DOHH2 (cell line): ENCODE measurements at regions not wholly inside any gene's neighbourhood (a gene's known extent, or its start where the extent isn't known, plus 50 kb on each side); places are given as distances from the start of the nearest gene placed in this dataset.

Experiments used
- H3F3A ChIP-seq: fragments of 200-600 bp; sonication (generic), shearing (Covaris generic); 2 replicates; pipeline ENCODE4 v1.6.0; 2016; ENCODE audit warnings: antibody characterized with exemption, mild to moderate bottlenecking; ENCODE audit not compliant: control insufficient read depth, insufficient read depth
- H3K27ac ChIP-seq: fragments of 200-600 bp; sonication (generic); 2 replicates; pipeline ENCODE4 v1.5.1; 2014; ENCODE audit warnings: low read depth, mild to moderate bottlenecking, low read length, moderate library complexity
- H3K27me3 ChIP-seq: fragments of 200-600 bp; sonication (generic); 2 replicates; pipeline ENCODE4 v1.6.1; 2014; ENCODE audit warnings: mild to moderate bottlenecking, low read length, mixed read lengths; ENCODE audit not compliant: control insufficient read depth
- H3K36me3 ChIP-seq: fragments of 200-600 bp; sonication (generic); 2 replicates; pipeline ENCODE4 v1.6.1; 2014; ENCODE audit warnings: mild to moderate bottlenecking, low read length, moderate library complexity, mixed read lengths; ENCODE audit not compliant: control insufficient read depth
- H3K4me1 ChIP-seq: fragments of 200-600 bp; sonication (generic); 2 replicates; pipeline ENCODE4 v1.6.1; 2014; ENCODE audit warnings: mild to moderate bottlenecking, low read length, mixed read lengths; ENCODE audit not compliant: control insufficient read depth
- H3K4me2 ChIP-seq: fragments of 200-600 bp; sonication (generic); 2 replicates; pipeline ENCODE4 v1.6.0; 2014; ENCODE audit warnings: mild to moderate bottlenecking, low read length, moderate library complexity
- H3K4me3 ChIP-seq: fragments of 200-600 bp; sonication (generic); 2 replicates; pipeline ENCODE4 v1.5.1; 2014; ENCODE audit warnings: mild to moderate bottlenecking, low read length, mixed read lengths
- H3K79me2 ChIP-seq: fragments of 200-600 bp; sonication (generic); 2 replicates; pipeline ENCODE4 v1.6.1; 2014; ENCODE audit warnings: mild to moderate bottlenecking, low read length, mixed read lengths; ENCODE audit not compliant: control insufficient read depth
- H3K9me2 ChIP-seq: fragments of 200-600 bp; sonication (generic); replicated peaks from 2 replicates; pipeline ENCODE4 v1.6.1; 2014; ENCODE audit warnings: mild to moderate bottlenecking, low read length, mixed read lengths; ENCODE audit not compliant: control insufficient read depth
- H3K9me3 ChIP-seq: fragments of 200-600 bp; sonication (generic); 2 replicates; pipeline ENCODE4 v1.6.1; 2014; ENCODE audit warnings: antibody characterized with exemption, low read length, mixed read lengths; ENCODE audit not compliant: control insufficient read depth, insufficient read depth
- H4K20me1 ChIP-seq: fragments of 200-600 bp; sonication (generic); 2 replicates; pipeline ENCODE4 v1.6.0; 2014; ENCODE audit warnings: low read depth, mild to moderate bottlenecking, antibody characterized with exemption, low read length, moderate library complexity; ENCODE audit not compliant: control insufficient read depth, insufficient read depth
- EZH2phosphoT487 ChIP-seq: fragments of 200-600 bp; sonication (generic); IDR thresholded peaks from 2 replicates; pipeline ENCODE4 v1.6.1; 2017; ENCODE audit warnings: borderline replicate concordance, mild to moderate bottlenecking, antibody characterized with exemption, low read length, moderate library complexity, mixed read lengths
- TF ChIP-seq, protein P1 (sequence below): fragments of 200-600 bp; sonication (generic); IDR thresholded peaks from one replicate; pipeline ENCODE4 v1.5.1; 2014; ENCODE audit warnings: antibody characterized with exemption, mild to moderate bottlenecking, low read depth, low read length; ENCODE audit not compliant: poor library complexity, severe bottlenecking

DNA sequence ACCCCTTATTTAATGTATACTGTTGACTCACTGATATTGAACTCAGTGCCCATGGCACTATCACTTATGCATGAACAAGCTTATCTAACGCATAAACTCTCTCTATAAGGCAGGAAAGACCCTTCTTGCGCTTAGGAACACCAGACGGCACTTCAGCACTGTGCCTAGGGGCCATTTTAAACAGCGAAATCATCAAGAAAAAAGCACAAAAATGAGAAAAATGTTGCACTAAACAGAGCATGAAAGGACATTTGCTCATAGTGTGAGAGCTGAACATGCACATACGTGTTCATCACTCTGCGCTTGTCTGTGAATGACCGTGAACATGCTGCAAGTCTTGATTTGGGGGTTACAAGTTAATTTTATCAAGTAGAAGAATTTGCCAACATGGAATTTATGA lies 109.6 kb downstream of the WDR11 start:
- Histone ChIP-seq H3K4me3 (no peak overlapping the region), H3K27ac (no peak overlapping the region), H3F3A (no peaks in the 10 kb centered on the region), H3K27me3 (no peaks in the 10 kb centered on the region), H3K9me3 (no peaks in the 10 kb centered on the region), H3K9me2 (no peaks in the 10 kb centered on the region), H3K4me2 (no peak overlapping the region), H3K4me1 (no peaks in the 10 kb centered on the region), H3K36me3 (no peaks in the 10 kb centered on the region), H3K79me2 (no peaks in the 10 kb centered on the region), H4K20me1 (no peaks in the 10 kb centered on the region)
- TF ChIP-seq EZH2phosphoT487: no peak
- TF ChIP-seq, protein P1, sequence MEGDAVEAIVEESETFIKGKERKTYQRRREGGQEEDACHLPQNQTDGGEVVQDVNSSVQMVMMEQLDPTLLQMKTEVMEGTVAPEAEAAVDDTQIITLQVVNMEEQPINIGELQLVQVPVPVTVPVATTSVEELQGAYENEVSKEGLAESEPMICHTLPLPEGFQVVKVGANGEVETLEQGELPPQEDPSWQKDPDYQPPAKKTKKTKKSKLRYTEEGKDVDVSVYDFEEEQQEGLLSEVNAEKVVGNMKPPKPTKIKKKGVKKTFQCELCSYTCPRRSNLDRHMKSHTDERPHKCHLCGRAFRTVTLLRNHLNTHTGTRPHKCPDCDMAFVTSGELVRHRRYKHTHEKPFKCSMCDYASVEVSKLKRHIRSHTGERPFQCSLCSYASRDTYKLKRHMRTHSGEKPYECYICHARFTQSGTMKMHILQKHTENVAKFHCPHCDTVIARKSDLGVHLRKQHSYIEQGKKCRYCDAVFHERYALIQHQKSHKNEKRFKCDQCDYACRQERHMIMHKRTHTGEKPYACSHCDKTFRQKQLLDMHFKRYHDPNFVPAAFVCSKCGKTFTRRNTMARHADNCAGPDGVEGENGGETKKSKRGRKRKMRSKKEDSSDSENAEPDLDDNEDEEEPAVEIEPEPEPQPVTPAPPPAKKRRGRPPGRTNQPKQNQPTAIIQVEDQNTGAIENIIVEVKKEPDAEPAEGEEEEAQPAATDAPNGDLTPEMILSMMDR: no peak

DNA sequence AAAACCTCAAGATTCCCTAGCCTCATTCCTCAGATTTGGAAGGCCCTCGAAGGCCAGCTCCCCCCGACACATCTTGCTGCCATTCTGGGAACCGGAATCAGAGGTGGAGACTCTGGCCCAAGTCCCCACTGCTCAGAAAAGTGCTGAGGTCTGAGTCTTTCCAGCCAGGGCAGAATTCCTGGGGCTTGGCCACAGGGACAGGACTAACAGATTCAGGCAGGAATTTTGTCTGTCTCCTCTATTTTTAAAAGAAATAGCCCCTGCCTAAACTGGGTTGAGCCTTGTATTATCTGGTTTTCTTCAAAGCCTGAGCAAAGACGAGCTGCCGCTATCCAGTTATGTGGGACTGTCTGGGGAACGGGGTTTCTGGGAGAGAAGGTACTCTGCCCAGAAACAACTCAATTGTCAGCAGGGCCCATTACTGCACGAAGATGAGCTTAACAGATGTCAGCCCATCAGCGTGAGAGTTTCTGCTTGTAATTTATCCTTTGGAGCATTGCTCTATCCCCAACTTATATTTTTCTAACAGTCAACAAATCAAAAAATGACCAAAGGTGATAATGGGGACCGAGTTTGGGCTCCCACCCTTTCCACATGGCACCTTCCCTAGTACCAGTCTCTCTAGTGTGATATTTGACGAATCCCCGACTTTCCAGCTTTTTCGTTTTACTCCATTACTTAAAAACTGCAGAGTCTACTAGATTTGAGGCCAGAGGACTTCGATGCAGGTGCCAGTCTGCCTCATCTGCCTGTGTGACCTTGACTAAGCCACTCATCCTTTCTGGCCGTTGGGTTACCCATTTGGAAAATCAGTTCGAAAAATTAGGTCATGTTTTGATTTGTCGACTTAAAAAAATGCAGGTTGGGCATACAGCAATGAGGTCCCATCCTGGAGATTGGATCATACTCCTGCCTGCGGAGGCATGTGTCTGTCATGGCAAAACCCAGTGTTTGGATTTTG lies 110.9 kb downstream of the WDR11 start:
- TF ChIP-seq, protein P1: no peak
- no peak for TF ChIP-seq EZH2phosphoT487
- Histone ChIP-seq H3K9me2 (no peaks in the 10 kb centered on the region), H3K79me2 (no peaks in the 10 kb centered on the region), H3K4me1 (no peaks in the 10 kb centered on the region), H3K4me3 (no peak overlapping the region), H3K9me3 (no peaks in the 10 kb centered on the region), H3K36me3 (no peaks in the 10 kb centered on the region), H3F3A (no peaks in the 10 kb centered on the region), H4K20me1 (no peaks in the 10 kb centered on the region), H3K27me3 (no peaks in the 10 kb centered on the region), H3K4me2 (no peak overlapping the region), H3K27ac (no peak overlapping the region)

DNA sequence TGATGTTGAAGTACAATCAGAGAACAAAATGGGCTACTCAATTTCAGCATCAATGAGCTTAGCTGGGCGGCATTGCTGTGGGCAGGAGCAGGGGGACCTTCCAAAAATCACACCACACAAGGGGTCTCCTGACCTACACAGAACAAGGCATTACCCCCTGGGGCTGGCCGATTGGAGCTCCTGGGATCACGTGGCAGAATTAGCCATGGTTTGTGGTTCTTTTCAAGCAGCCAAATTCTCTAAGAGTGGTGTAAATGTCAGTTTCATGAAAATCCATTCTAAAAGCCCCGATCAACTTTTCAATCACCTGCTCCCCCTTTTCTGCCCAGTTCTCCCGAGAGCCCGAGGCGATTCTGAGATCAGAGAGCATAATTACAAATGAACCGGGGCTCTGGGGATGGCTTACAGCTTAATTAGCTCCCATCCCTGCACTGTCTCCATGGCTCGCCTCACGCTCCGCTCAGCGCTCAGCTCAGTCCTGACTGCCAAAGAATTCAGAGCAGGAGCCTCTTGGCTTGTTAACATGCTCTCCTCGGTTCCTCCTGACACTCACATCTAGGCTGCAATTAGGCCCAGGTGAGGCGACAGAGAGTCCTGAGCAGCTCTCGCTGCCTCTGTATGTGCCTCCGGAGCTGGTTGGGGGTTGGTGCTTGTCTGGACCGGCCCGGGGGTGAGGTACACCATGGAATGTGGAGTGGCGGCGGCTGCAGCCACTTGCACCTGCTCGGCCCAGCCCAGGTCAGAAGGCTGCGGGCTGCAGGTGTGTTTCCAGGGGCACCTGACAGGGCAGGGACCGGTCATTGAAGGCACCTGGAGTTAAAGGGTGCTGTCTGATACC lies 111.8 kb downstream of the WDR11 start:
- H4K20me1 ChIP-seq: no peaks in the 10 kb centered on the region
- no peaks in the 10 kb centered on the region for H3K9me3 ChIP-seq
- no peak overlapping the region for H3K4me3 ChIP-seq
- H3K27ac ChIP-seq: no peak overlapping the region
- H3K79me2 ChIP-seq: no peaks in the 10 kb centered on the region
- no peak overlapping the region for H3K4me2 ChIP-seq
- no peaks in the 10 kb centered on the region for H3K4me1 ChIP-seq
- H3K36me3 ChIP-seq: no peaks in the 10 kb centered on the region
- H3K9me2 ChIP-seq: no peaks in the 10 kb centered on the region
- no peaks in the 10 kb centered on the region for H3K27me3 ChIP-seq
- TF ChIP-seq EZH2phosphoT487: no peak
- TF ChIP-seq, protein P1: no peak
- no peaks in the 10 kb centered on the region for H3F3A ChIP-seq
